H1 (cell line): ENCODE measurements at regions not wholly inside any gene's neighbourhood (a gene's known extent, or its start where the extent isn't known, plus 50 kb on each side); places are given as distances from the start of the nearest gene placed in this dataset.

Source experiments
- CTCF ChIA-PET: fragments of 300-600 bp; sonication (Branson Sonifier 250); formaldehyde crosslinking; loops from one replicate; lab custom pipeline; 2021; ENCODE audit not compliant: partially characterized antibody; lab: Charles Lee
- POLR2A ChIA-PET: fragments of 300-600 bp; sonication (Branson Sonifier 250); formaldehyde crosslinking; loops from one replicate; lab custom pipeline; 2021; ENCODE audit warnings: inconsistent platforms; ENCODE audit not compliant: partially characterized antibody; lab: Charles Lee
- DNase-seq, 2 experiments: peaks; one replicate each; pipeline versions ENCODE4 v3.0.0 to v3.0.0-alpha.2; 2010 to 2022; ENCODE audit warnings: low spot score in 2 of 2, low read depth in 1 of 2, mixed read lengths in 1 of 2
- FAIRE-seq: peaks from 2 replicates; lab custom pipeline; 2011; peaks lifted over from hg19 to GRCh38; lab: Jason Lieb, UNC
- H2AFZ ChIP-seq: 2 replicates; pipeline ENCODE4 v1.8.1; 2012; ENCODE audit warnings: low read length, inconsistent platforms
- H2AK5ac ChIP-seq: 2 replicates; pipeline ENCODE4 v1.6.1; 2013; ENCODE audit warnings: low read depth, low read length
- H2BK120ac ChIP-seq: replicated peaks from 2 replicates; pipeline ENCODE3; 2013; ENCODE audit warnings: low read depth, low read length, inconsistent platforms
- H2BK12ac ChIP-seq: 2 replicates; pipeline ENCODE4 v1.6.1; 2013; ENCODE audit warnings: low read depth, low read length
- H2BK15ac ChIP-seq: 2 replicates; pipeline ENCODE4 v1.6.1; 2013; ENCODE audit warnings: low read length
- H2BK20ac ChIP-seq: 2 replicates; pipeline ENCODE4 v1.6.1; 2013; ENCODE audit warnings: low read length
- H2BK5ac ChIP-seq: 2 replicates; pipeline ENCODE4 v1.6.1; 2013; ENCODE audit warnings: low read depth, low read length
- H3K14ac ChIP-seq: 2 replicates; pipeline ENCODE4 v1.6.1; 2013; ENCODE audit warnings: inconsistent platforms; ENCODE audit not compliant: insufficient read length
- H3K18ac ChIP-seq: 2 replicates; pipeline ENCODE4 v1.6.1; 2013; ENCODE audit warnings: low read length; ENCODE audit errors: extremely low read depth
- H3K23ac ChIP-seq: 2 replicates; pipeline ENCODE4 v1.6.1; 2013; ENCODE audit warnings: inconsistent platforms; ENCODE audit not compliant: insufficient read length
- H3K23me2 ChIP-seq: 2 replicates; pipeline ENCODE4 v1.6.1; 2013; ENCODE audit warnings: low read depth, low read length
- H3K27ac ChIP-seq: 2 replicates; pipeline ENCODE4 v1.6.1; 2011; ENCODE audit warnings: low read depth, low read length, inconsistent platforms
- H3K27me3 ChIP-seq, 4 experiments: replicated peaks in 1 of 4; 1 replicate in 1 of 4; 2 replicates in 3 of 4; pipeline versions ENCODE4 v1.6.1 to v1.8.1; 2011 to 2013; ENCODE audit warnings: low read length in 3 of 4, mild to moderate bottlenecking in 3 of 4, inconsistent platforms in 2 of 4, mixed read lengths in 2 of 4, moderate library complexity in 1 of 4; ENCODE audit not compliant: control insufficient read depth in 3 of 4, insufficient read depth in 3 of 4; ENCODE audit errors: extremely low read depth in 1 of 4
- H3K36me3 ChIP-seq, 4 experiments: 2 replicates each; pipeline versions ENCODE4 v1.6.1 to v1.8.1; 2011 to 2013; ENCODE audit warnings: mild to moderate bottlenecking in 4 of 4, low read length in 3 of 4, moderate library complexity in 2 of 4, control low read depth in 1 of 4, inconsistent platforms in 1 of 4; ENCODE audit not compliant: insufficient read depth in 4 of 4, control insufficient read depth in 2 of 4
- H3K4ac ChIP-seq: replicated peaks from 2 replicates; pipeline ENCODE3; 2013; ENCODE audit warnings: low read length, low read depth, mixed read lengths, inconsistent platforms; ENCODE audit not compliant: insufficient read length
- H3K4me1 ChIP-seq, 4 experiments: replicated peaks in 1 of 4; 1 replicate in 1 of 4; 2 replicates in 3 of 4; pipeline versions ENCODE4 v1.6.1 to v1.8.1; 2011 to 2013; ENCODE audit warnings: low read length in 3 of 4, inconsistent platforms in 2 of 4, mixed read lengths in 1 of 4; ENCODE audit not compliant: insufficient read depth in 4 of 4, control insufficient read depth in 3 of 4
- H3K4me2 ChIP-seq, 2 experiments: 2 replicates each; pipeline versions ENCODE4 v1.6.1 to v1.8.1; 2011 to 2013; ENCODE audit warnings: low read depth in 2 of 2, low read length in 2 of 2, control low read depth in 1 of 2, inconsistent platforms in 1 of 2, mild to moderate bottlenecking in 1 of 2; ENCODE audit not compliant: insufficient read depth in 1 of 2
- H3K4me3 ChIP-seq, 4 experiments: fragments of 200-600, 300-600 bp in 1 of 4; sonication (generic), shearing (Covaris generic), sonication (Bioruptor Twin) in 1 of 4; 2 replicates each; pipeline versions ENCODE4 v1.5.1 to v1.8.1; 2011 to 2016; ENCODE audit warnings: low read length in 4 of 4, low read depth in 3 of 4, control low read depth in 2 of 4, inconsistent platforms in 2 of 4, mild to moderate bottlenecking in 2 of 4, mixed read lengths in 1 of 4, moderate library complexity in 1 of 4; ENCODE audit not compliant: insufficient read depth in 2 of 4; ENCODE audit errors: extremely low read depth in 1 of 4
- H3K56ac ChIP-seq: replicated peaks from 2 replicates; pipeline ENCODE3; 2013; ENCODE audit warnings: low read depth, mild to moderate bottlenecking, mixed read lengths, low read length, inconsistent platforms; ENCODE audit not compliant: insufficient read length
- H3K79me1 ChIP-seq: 2 replicates; pipeline ENCODE4 v1.6.1; 2013; ENCODE audit warnings: low read depth, low read length, control low read depth
- H3K79me2 ChIP-seq, 2 experiments: 2 replicates each; pipeline versions ENCODE4 v1.6.1 to v1.8.1; 2012 to 2013; ENCODE audit warnings: low read length in 2 of 2, mild to moderate bottlenecking in 2 of 2, inconsistent platforms in 1 of 2; ENCODE audit not compliant: insufficient read depth in 2 of 2, control insufficient read depth in 1 of 2
- H3K9ac ChIP-seq, 4 experiments: replicated peaks in 1 of 4; 1 replicate in 1 of 4; 2 replicates in 3 of 4; pipeline versions ENCODE4 v1.6.1 to v1.8.1; 2011 to 2013; ENCODE audit warnings: low read depth in 3 of 4, low read length in 3 of 4, control low read depth in 2 of 4, mild to moderate bottlenecking in 2 of 4, moderate library complexity in 2 of 4, inconsistent platforms in 1 of 4; ENCODE audit errors: extremely low read depth in 1 of 4
- H3K9me3 ChIP-seq, 2 experiments: 2 replicates each; pipeline versions ENCODE4 v1.6.1 to v1.8.1; 2012 to 2013; ENCODE audit warnings: mild to moderate bottlenecking in 2 of 2, moderate library complexity in 2 of 2, control low read depth in 1 of 2, inconsistent platforms in 1 of 2, low read depth in 1 of 2, low read length in 1 of 2, mixed read lengths in 1 of 2; ENCODE audit not compliant: insufficient read depth in 2 of 2
- H4K20me1 ChIP-seq, 2 experiments: replicated peaks in 1 of 2; 2 replicates each; pipeline versions ENCODE3 to v1.8.1; 2011 to 2013; ENCODE audit warnings: inconsistent platforms in 2 of 2, low read length in 2 of 2, mild to moderate bottlenecking in 1 of 2; ENCODE audit not compliant: insufficient read depth in 2 of 2, control insufficient read depth in 1 of 2
- H4K5ac ChIP-seq: 2 replicates; pipeline ENCODE4 v1.6.1; 2013; ENCODE audit warnings: low read length, low read depth, mixed read lengths, inconsistent platforms; ENCODE audit not compliant: insufficient read length
- H4K8ac ChIP-seq: 2 replicates; pipeline ENCODE4 v1.8.0; 2013; ENCODE audit warnings: mild to moderate bottlenecking, moderate library complexity, low read length, inconsistent platforms; ENCODE audit not compliant: insufficient read depth; ENCODE audit errors: extremely low read depth
- H4K91ac ChIP-seq: replicated peaks from 2 replicates; pipeline ENCODE3; 2013; ENCODE audit warnings: low read length, mixed read lengths, inconsistent platforms; ENCODE audit not compliant: insufficient read length
- FOSL1 ChIP-seq: IDR thresholded peaks from 2 replicates; pipeline ENCODE4 v1.6.1; 2011; ENCODE audit warnings: mild to moderate bottlenecking, low read depth, low read length, moderate library complexity; ENCODE audit not compliant: insufficient read depth
- HDAC2 ChIP-seq, 2 experiments: fragments of 300-600 bp in 1 of 2; sonication (generic) in 1 of 2; IDR thresholded peaks; 2 replicates each; pipeline ENCODE4 v1.6.1; 2011 to 2012; ENCODE audit warnings: low read depth in 2 of 2, low read length in 2 of 2, mild to moderate bottlenecking in 2 of 2, moderate library complexity in 2 of 2, borderline replicate concordance in 1 of 2, inconsistent platforms in 1 of 2
- RBBP5 ChIP-seq: IDR thresholded peaks from 2 replicates; pipeline ENCODE4 v1.7.1; 2012; ENCODE audit warnings: low read depth, mild to moderate bottlenecking, inconsistent platforms, low read length, moderate library complexity, borderline replicate concordance
- WGBS, 2 experiments: shearing (Covaris generic) in 1 of 2; methylation state at CpG; one replicate each; pipeline versions ENCODE4 v1.1.6 to v1.1.7; 2013 to 2015; ENCODE audit warnings: low lambda C conversion rate in 2 of 2, mixed read lengths in 2 of 2, inconsistent platforms in 1 of 2, low coverage in 1 of 2, missing lambda C conversion rate in 1 of 2; ENCODE audit not compliant: insufficient replicate concordance in 2 of 2, insufficient coverage in 1 of 2, insufficient read length in 1 of 2; ENCODE audit errors: extremely low coverage in 1 of 2, missing lambda C conversion rate in 1 of 2; 5-methylcytosine and 5-hydroxymethylcytosine counted together

- ChIA-PET POLR2A (interaction anchor here (1.0 to 1.1 kb wide), 2 partner anchors 10 to 109 kb away, joined by 3 read pairs; no protein-coding TSS in a partner anchor), CTCF (interaction anchor here (1.0 kb wide), 1 partner anchor 77 kb away, joined by 3 read pairs; no protein-coding TSS in a partner anchor)
- Histone ChIP-seq H3K79me2 (no peaks in the 10 kb centered on the region), H2BK120ac (peak overlapping the region; percentile 78), H3K27ac (no peak overlapping the region), H3K4me1 (peaks cover 5 to 18% (median 17%) of the 10 kb centered on the region in 4 experiments), H2AK5ac (no peak overlapping the region), H3K27me3 (0 out of 7 replicates have a peak, but pooled peaks cover 0 to 4% (median under 1%) of the 10 kb centered on the region in 4 experiments), H2BK12ac (peak overlapping the region; percentile 45; the same call in 1 of the 2 replicates), H3K36me3 (no peaks in the 10 kb centered on the region), H4K91ac (peak overlapping the region; percentile 93), H4K5ac (peak overlapping the region; percentile 50), H2BK15ac (no peak overlapping the region), H3K14ac (no peak overlapping the region), H3K9me3 (no peaks in the 10 kb centered on the region), H3K4ac (no peak overlapping the region), H3K23me2 (no peaks in the 10 kb centered on the region), H3K23ac (no peak overlapping the region), H3K18ac (no peak overlapping the region), H3K79me1 (no peaks in the 10 kb centered on the region), H4K20me1 (no peaks in the 10 kb centered on the region), H3K4me3 (no peak overlapping the region), H2AFZ (no peak overlapping the region), H3K9ac (peak overlapping the region in 1 of 4 experiments; percentile 4; a peak in 1 of 7 replicates), H2BK5ac (peak overlapping the region; percentile 64; the same call in 1 of the 2 replicates), H3K56ac (no peak overlapping the region), H2BK20ac (peak overlapping the region; percentile 68), H3K4me2 (no peak overlapping the region), H4K8ac (no peak overlapping the region)
- whole genome bisulfite sequencing, 2 experiments = 74% methylated on average over 19 of the region's 19 CpGs; no CpG with 5 or more reads in 1 of the 2 experiments
- FAIRE-seq (no peak), DNase-seq (no peak)
- TF ChIP-seq RBBP5 = no peak
- TF ChIP-seq HDAC2 (IDR thresholded peaks at IDR 0.05; ENCODE audit: borderline replicate concordance in 1 of 2, low read depth in 2 of 2, low read length in 2 of 2) = no peak
- TF ChIP-seq FOSL1 = no peak
Measured at GRCh38 chr9:95764533-95765319, 110.8 kb upstream of the ERCC6L2 start.
